Activated effector memory CD4-positive, alpha-beta T cell treated with anti-CD3 and anti-CD28 coated beads, Interleukin-2, amount 50 U/mL, for 16 hours (primary cell): ENCODE measurements at regions not wholly inside any gene's neighbourhood (a gene's known extent, or its start where the extent isn't known, plus 50 kb on each side); places are given as distances from the start of the nearest gene placed in this dataset.

Experiments used
- DNase-seq: peaks from one replicate; pipeline ENCODE4 v3.0.0-alpha.2; 2020

DNA sequence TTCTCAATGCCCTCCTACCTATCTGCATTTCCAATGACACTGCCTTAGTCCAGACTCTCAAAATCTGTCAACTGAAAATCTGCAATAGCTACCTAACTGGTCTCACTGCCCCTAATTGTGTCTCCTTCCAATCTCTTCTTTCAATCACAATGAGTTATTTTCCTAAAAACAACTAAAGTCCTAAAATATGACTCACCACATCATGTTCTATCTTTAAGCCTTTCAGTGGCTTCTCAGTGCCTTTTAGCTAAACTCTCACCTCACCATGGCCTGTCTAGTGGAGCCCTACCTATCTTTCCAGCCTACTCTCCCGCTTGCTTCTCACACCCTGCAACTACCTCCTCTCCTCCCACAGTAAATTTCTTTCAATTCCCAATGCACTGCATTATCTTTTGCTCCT lies 220.9 kb upstream of the PKDCC start:
- DNase-seq, result no peak

DNA sequence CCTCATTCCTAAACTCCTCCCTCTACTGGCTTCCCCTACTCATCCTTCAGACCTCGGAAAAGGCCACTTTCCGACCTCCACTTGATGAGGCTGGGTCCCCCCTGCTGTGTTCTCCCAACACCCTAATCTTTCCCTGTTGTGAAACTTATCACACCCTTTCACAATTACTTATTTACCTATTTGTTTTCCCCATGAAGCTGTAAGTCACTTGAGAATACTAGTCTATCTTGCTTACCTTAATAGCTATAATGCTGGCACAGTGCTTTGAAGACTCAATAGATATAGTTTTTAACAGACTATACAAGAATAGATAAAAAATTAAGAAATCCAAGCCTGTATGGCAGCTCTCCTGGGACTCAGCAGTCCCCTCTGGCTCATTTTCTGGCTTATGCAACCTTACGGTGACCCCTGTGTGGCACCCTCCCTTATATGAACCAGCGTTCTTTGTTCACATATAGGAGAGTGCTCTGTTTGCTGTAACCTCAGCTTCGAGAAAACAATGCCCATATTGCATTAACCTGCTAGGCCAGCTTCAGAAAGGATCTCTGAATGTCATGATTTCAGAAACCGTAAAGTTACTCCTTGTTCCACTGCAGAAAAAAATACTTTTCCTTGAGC lies 220.4 kb upstream of the PKDCC start:
- DNase-seq, result no peak

DNA sequence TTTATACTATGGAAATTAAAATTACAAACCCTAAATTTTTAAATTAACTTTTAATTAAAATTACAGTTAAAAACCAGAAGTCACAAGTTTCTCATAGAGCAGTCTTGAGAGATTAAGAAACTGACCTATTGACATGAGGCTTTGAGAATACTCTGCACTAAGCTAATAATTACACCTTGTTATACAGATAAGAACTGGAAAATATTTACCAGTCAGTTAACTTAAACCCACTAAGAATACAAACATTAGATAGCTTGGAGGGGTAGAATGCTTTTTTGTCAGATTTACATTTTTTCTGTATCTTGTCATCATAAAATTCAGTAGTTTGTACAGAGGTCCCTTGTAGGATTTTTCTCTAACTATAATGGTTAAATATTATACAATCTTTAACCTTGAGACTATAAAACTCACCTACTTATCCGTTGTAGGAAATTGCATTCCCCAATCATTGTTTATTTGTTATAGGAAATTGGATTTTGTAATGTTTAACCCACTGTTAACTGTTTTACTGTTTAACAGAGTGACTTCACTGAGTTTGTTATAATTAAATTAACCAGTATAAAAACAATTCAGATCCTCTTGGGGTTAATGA lies 219.7 kb upstream of the PKDCC start:
- DNase-seq, result no peak

DNA sequence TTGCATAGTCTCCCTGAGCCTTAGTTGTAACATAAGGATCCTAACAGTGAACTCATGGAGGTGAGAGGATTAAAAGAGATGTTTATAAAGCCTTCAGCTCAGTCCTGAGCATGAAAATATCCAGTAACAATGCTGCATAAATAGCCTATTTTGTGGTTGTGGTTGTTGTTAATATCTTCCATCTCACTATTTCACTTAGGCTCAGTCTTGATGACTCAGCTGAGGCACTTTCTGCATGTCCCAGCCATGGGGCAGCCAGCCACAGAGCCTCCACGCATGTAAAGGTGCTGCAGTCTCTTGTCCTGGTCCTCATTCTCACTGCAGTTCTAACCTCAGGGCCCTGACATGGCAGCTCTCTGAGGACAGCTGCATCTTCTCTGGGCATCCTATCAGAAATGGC lies 218.8 kb upstream of the PKDCC start:
- DNase-seq, result no peak

DNA sequence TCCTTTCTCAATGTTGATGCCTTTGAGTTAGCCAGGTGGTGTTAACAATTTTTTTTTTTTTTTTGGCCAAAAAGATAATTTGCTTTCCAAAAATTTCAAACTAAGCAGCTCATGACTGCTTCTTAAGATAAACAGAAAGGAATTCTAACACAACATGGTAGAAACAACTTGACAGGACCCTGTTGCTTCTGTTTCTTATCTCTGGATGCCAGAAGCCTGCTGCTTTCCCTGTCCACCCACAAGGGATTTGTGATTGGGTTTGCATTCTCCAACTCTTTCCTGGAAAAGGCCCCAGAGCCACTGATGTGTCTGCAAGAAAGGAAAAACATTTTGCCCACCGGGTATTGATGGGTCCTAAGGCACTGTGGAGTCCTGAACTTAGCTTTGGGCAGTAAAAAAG lies 217.2 kb upstream of the PKDCC start:
- no peak for DNase-seq

DNA sequence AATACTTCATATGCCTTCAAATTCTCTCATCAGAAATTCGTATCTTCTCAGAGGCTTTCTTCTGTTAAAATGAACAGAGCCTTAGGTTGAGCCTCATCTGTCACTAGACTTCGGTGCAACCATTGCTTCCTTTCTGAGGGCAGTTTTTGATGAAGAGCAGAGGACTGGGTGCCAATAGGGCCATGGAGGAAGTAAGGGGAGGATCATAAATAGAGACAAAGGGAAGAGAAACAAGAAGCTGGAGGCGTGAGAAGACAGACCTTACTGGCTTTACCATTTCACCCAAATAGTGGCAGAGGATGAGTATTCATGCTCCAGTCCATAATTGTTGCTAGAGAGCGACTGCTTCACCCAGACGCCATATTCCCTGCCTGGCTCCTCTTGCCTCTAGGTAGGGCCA lies 215.6 kb upstream of the PKDCC start:
- no peak for DNase-seq

DNA sequence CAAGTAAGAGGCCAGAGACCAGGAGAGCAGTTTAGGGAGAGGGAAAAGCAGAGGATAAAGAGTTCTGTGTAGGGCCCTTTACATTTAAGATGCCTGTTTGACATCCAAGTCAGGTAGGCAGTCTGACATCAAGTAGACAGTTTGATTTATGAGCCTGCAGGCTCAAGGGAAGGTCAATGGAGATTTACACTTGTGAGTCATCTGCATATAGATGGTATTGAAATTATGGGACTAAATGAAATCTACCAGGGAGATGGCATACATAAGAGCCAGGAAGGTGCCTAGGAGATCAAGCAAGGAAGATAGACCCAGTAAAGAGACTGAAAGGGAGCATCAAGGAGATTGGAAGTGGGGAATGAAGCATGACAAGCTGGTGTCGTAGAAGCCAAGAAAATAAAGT lies 212.4 kb upstream of the PKDCC start:
- no peak for DNase-seq

DNA sequence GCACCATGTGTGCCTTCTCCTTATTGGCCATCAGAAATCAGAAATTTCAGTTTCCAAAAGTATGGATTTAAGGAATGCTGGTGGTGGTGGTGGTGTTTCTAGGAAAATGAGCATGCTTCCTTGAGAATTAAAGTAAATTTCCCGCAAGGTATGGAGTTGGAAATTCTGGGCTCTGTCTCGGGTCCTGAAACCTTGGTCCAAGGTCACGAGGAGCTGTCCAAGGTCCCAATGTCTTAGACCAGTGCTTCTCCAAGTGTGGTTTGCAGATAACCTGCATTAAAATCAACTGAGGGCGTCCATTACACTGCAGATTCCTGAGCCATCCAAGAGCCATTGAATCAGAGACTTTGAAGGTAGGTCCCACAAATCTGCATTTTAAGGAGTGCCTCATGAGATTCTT lies 210.9 kb upstream of the PKDCC start:
- no peak for DNase-seq

DNA sequence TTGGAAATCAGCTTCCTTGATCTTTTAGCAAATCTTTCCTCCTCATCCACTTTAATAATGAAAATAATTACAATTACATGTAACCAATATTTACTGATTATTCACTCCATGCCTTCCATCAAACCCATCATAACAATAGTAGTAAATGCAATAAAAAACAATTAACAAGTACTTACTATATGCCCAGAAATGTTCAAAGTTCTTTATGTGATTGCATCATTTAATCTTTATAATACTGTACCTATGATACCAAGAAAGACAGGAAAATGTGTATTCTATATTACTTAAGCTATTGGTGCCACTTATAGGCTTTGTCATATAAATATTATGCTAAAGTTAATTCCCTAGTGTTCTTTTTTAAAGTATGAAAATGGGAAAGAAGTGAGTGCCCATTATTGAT lies 210.2 kb upstream of the PKDCC start:
- DNase-seq, result no peak

DNA sequence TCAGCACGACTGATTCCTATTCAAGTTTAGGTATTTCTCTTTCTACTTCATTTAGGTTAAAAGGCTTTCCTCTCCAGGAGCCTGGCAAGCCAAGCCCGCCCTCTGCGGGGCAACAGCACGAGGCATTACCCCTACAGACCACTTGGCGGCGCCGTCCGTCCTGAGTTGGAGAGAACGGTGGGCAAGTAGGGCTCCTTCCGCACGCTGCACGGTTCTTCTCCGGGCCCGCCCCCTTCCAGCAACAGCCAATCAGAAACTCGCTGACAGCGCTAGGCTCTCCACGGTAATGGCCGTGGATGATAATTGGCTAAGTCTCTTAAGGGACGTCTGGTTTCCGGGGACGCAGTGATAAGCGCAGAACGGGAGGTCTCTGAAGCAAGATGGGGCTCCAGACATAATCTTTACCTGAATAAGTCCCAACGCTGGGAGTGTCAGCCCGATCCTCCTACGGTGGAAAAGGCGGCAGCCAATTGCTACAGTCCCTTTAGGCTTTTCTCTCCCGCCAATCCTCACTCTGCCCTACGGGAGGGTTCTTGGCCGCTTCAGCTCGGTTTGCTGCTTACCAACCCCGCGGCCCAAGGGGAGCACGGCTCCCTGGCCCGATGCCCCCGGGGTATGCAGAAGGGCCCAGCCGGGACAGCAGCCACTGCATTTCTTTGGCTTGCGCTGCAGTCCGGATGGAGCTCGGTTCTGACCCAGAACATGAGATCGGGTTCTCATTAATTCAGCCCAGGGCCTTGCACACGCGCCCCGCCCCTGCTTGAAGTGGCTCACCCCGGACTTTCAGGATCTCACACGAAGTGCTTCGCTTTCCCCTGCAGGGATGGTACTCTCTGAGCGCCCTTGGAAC lies 206.9 kb upstream of the PKDCC start:
- peak; percentile 99 for DNase-seq

DNA sequence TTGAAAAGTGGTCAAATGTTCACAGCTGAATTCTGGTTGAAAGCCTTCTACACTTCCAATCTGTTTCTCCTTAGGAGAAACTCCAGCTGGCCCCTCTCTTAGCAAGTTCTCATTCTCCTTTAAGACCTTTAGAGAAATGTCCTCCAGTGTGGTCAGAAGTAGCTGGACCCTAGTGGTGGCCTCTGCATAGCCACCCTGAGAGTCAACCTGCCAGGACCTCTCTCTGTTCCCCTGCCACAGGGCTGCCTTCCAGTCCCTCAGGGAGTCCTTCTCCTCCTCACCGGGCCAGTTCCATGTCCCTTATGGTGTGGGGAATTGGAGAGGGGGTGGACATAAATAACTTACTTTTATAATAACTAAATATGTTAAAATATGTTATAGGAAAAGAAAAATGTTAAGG lies 200.9 kb upstream of the PKDCC start:
- DNase-seq, result no peak

DNA sequence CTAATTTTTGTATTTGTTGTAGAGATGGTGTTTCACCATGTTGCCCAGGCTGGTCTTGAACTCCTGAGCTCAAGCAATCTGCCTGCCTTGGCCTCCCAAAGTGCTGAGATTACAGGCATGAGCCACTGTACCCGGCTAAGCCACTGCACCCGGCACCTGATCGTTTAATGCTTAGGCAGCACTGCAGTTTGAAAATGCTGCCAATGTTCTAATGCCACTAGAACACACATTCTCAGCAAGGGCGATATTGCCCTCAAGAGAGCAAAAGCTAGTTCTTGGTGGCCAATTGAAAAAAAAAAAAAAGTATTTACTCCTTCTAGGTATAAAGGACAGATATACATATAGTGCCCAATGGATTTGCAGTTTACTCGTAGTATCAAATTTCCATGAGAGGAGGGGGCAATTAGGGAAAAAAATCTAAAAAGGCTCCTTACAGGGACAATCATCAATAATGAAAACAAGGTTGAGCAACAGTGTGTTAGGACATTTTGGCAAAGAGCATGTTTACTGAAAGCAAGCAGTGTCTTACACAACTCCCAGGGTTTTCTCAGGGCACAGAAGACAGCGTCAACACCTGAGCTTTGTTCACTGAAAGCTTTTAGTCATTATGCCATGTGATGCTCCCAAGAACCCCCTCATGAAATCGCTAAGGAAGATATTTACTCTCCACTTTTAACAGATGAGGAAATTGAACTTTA lies 199.9 kb upstream of the PKDCC start:
- no peak for DNase-seq

DNA sequence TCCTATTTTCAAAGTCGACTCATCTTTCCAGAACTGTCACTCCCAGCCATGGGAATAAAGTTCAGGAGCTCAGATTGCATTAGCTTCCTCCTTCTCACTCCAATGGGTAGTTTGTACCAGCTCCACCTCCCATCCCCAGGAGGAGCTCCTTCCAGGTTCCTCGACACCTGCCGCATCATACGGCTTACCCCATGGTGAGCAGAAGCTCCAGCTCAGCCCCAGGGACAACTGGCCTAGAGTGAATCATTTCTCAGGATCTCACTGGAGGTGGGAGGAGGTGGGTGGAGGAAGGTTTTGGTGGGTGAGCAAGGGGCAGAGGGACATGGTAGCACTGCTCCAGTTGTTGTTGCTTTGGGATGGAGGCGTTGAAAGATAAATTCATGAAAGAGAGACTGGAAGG lies 196.3 kb upstream of the PKDCC start:
- DNase-seq, result no peak

DNA sequence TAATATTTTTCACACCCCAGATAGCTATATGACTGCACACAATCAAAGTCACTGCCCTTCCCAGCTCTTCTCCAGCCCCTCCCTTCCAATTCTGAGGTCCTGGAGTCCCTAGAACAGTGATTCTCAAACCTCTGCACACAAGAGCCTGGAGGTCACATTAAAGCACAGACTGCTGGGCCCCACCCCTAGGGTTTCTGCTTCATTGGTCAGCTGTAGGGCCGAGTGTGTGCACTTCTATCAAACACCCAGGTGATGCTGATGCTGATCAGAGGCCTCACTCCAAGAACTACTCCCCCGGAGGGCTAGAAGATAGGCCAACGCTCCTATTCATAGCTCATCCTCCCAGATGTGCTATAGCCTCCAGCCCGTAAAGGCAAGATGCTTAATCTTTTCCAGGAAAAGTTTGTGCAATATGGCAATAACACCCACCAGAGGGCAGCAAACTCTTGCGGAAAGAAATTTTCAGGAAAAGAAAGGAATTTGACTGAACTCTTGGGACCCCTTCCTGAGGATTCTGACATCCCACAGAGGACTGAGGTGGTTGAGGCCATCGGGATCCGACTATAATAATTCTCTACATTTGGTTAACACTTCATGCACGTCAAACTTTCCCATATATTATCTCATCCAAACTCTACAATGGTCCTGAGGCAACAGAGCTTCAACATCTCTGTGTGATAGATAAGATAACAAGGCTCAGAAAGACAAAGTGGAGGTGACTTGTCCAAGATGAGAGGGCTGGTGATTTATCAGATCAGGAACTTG lies 194.2 kb upstream of the PKDCC start:
- no peak for DNase-seq

DNA sequence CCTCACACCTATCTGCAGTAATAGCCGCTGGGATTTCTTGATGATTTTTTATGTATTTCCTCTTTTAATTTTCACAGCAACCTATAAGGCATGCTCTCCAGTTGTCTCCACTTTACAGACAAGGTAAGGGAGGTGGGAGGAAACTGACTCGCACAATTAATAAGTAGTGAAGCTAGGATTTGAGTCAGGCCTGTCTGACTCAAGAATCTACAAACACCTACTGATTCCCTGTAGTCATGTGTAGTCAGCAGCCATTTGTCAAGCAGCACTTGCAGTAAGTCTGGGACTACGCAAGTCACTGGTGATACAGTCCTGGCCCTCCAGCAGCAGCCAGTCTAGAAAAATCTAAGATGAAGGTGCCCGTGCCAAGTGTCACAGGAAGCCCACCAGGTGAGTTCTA lies 193.6 kb upstream of the PKDCC start:
- no peak for DNase-seq

DNA sequence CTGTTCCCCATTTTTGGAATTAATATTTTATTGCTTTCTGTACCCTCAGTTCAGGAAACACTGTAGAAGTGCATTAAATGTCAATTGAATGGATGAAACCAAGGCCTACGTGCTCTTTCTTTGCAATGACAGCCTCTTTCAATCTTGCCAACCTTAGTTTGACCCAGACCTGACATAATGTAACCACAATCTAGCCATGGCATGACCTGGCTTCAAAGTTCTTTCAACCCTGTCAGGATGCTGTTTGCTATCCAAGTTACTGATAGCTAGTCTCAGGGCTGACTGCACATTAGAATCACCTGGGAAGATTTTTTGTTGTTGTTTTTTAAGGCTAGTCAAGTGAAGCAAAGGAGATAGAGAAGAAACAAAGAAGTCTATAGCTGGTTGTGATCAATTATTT lies 190.9 kb upstream of the PKDCC start:
- no peak for DNase-seq

DNA sequence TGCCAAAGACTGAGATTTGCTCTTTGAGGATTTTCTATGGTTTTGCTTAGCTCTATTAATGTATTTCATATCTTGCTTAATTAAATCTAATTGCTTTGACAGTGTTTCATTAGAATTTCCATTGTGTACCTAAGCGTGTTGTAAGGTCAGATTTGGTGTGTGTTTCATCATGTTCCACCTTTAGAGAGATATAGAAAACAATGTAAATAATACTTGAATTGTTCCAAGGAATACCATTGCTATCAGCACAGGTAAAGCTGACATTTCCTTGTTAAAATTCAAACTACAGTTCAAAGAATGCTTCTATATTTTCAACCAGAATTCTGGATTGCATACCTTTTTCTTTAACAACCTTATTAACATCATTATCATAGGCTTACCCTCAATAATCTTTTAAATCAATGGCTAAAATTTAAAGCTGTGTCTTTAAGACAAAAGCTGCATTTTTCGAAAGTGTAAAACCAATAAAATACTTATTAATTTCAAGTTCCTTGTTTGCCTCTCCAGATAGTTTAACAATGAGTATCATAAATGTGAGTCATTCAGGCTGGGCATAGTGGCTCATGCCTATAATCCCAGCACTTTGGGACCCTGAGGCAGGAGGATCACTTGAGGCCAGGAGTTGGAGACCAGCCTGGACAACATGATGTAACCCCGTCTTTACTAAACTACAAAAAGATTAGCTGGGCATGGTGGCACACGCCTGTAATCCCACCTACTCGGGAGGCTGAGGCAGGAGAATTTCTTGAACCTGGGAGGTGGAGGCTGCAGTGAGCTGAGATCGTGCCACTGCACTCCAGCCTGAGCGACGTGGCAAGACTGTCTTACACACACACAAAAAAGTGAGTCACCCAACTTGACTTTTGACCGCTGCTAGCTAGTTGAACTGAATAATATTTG lies 188.0 kb upstream of the PKDCC start:
- DNase-seq, result no peak

DNA sequence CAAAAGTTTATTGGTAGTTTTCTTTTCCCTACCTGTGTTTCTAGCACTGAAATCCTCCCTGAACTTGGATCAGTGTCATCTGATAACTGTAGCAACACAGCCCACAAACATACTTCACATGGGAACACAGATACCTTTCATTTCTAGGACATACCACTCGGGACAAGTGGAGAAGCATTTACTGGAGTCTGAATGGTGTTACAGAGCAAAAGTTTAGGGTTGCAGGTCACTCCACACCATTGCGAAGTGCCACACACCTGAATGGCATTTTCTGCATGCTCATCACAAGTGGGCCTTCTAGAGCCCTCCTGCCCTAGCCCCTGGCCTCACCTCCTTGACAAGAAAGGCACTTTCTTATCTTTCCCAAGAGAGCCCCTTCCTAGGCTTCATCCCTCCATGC lies 184.8 kb upstream of the PKDCC start:
- DNase-seq, result no peak

DNA sequence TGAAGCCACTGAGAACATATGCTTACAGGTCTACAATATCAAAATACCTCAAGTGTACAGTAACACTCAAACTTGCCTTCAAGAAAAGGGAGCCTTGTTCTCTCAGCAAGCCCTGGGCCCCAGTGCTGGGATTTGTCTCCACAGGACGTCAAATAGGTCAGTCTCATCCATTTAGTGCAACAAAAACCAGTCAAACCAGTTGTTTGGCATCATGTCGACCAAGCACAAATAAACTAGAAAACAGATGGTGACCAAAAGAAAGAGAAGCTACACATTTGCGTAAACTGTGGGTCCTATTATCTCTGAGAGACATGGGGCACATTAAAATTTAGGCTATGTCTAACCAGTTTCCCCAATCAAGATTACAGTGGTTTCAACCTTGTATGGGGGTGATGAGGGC lies 182.6 kb upstream of the PKDCC start:
- DNase-seq, result no peak

DNA sequence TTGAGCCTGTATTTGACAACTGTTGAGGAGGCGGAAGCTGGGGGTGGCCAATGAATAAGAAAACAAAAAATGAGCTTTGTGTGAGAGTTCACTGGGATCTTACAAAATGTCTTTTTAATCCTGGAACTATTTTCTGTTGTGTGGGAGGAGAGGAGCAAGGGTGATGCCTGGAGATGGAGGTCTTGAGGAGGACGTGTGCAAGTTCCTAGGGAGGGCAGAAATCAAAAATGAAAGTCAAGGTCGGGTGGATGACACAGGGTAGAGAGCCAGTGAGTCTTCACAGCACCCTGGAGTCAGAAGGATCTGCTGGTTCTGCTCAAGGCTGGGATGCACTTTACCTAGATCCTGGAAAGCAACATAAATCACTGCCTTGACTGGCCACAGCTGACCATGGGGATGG lies 180.3 kb upstream of the PKDCC start:
- DNase-seq, result no peak

DNA sequence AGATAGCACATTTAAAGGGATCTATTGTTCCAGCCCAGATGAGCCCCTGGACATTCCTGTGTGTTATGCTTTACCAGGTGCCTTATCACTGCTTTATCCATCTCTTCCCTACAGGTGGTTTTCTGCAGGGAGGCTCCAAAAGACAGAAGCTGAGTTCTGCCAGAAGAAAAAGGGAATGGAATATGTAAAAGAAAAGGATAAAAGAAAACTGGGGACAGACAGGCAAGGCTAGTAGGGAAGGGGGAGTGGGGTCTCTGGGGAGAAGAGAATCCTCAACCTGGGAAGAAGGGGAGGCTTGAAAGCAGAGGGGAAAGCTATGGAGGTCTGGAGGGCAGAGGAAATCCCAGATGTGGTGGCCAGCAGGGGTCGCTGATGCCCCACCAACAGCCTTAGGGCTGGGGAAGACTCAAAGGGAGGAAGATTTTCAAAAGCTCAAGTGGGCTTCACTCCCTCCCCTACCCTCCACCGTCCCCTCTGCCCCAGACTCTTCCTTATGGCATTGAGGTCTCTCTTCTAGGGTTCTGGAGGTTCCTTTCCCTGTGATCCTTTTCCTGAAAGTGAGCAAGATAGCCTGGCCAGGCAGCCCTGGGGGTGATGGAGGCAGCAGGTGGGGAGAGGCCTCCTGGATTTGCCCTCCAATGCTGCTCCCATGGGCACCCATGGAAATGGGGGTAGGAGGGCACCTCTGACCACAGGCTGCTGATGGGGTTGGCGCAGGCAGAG lies 178.1 kb upstream of the PKDCC start:
- peak; percentile 89 for DNase-seq
